ENCODE measurements at regions not wholly inside any gene's neighbourhood (a gene's known extent, or its start where the extent isn't known, plus 50 kb on each side); places are given as distances from the start of the nearest gene placed in this dataset.
A peak's percentile ranks its signal among the peaks of the same experiment; 100 is the strongest.

- ChIA-PET CTCF (interaction anchor here (0.6 kb wide), 1 partner anchor 72 kb away, joined by 4 read pairs; no protein-coding TSS in a partner anchor), POLR2A (ENCODE audit: low non-redundant PET) (no interaction called here)
- no peak overlapping the region for H3K27ac ChIP-seq
These were observed 90.9 kb downstream of the ZNF280B start for GRCh38 chr22:22417495-22418162.

DNA sequence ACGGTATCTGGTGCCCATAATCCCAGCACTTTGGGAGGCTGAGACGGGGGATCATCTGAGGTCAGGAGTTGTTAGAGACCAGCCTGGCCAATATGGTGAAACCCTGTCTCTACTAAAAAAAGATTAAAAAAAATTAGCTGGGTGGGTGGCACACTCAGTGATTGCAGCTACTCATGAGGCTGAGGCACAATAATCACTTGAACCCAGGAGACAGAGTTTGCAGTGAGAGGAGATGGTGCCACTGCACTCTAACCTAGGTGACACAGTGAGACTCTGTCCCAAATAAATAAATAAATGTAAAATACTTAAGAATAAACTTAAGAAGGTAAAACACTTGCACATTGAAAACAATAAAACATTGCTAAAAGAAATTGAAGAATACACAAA lies 90.4 kb downstream of the ZNF280B start:
- no peak overlapping the region for H3K27ac ChIP-seq
- POLR2A ChIA-PET (ENCODE audit: low non-redundant PET): no interaction called here
- CTCF ChIA-PET: no interaction called here
- no peak for DNase-seq (ENCODE audit: low spot score)
- TF ChIP-seq, protein P1, sequence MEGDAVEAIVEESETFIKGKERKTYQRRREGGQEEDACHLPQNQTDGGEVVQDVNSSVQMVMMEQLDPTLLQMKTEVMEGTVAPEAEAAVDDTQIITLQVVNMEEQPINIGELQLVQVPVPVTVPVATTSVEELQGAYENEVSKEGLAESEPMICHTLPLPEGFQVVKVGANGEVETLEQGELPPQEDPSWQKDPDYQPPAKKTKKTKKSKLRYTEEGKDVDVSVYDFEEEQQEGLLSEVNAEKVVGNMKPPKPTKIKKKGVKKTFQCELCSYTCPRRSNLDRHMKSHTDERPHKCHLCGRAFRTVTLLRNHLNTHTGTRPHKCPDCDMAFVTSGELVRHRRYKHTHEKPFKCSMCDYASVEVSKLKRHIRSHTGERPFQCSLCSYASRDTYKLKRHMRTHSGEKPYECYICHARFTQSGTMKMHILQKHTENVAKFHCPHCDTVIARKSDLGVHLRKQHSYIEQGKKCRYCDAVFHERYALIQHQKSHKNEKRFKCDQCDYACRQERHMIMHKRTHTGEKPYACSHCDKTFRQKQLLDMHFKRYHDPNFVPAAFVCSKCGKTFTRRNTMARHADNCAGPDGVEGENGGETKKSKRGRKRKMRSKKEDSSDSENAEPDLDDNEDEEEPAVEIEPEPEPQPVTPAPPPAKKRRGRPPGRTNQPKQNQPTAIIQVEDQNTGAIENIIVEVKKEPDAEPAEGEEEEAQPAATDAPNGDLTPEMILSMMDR (conservative IDR thresholded peaks at IDR 0.05; ENCODE audit: low read depth): no peak

More at GRCh38 chr22:22417495-22418162, 90.9 kb downstream of the ZNF280B start:
- no peak for DNase-seq (ENCODE audit: low spot score)
- TF ChIP-seq, protein P1 (conservative IDR thresholded peaks at IDR 0.05; ENCODE audit: low read depth): no peak

- TF ChIP-seq, protein P1 (conservative IDR thresholded peaks at IDR 0.05; ENCODE audit: low read depth): no peak
- POLR2A ChIA-PET (ENCODE audit: low non-redundant PET): no interaction called here
These were observed 89.6 kb downstream of the ZNF280B start for GRCh38 chr22:22418957-22419356.

DNA sequence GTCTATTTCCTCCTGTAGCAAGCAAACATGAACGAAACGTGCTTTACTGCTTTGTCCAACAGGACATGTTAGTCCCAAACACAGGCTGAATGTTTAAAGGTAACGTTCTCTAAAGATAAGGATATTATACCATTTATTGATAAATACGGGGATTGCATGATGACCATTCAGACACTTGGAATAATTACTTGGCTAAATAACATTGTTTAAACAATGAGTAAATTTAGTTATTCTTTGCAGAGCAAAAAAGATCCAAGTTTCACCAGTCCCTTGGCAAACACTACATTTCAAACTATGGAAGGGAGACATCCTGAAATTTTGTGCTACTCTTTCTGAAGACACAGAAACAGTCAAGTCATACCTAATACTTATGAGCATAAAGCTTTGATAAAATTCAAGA lies 88.0 kb downstream of the ZNF280B start:
- ChIA-PET CTCF (no interaction called here), POLR2A (ENCODE audit: low non-redundant PET) (no interaction called here)
- DNase-seq (ENCODE audit: low spot score): no peak
- TF ChIP-seq, protein P1 (conservative IDR thresholded peaks at IDR 0.05; ENCODE audit: low read depth): no peak
- H3K27ac ChIP-seq: no peak overlapping the region

More at GRCh38 chr22:22418957-22419356, 89.6 kb downstream of the ZNF280B start:
- DNase-seq (ENCODE audit: low spot score): no peak
- H3K27ac ChIP-seq: no peak overlapping the region
- CTCF ChIA-PET: no interaction called here

DNA sequence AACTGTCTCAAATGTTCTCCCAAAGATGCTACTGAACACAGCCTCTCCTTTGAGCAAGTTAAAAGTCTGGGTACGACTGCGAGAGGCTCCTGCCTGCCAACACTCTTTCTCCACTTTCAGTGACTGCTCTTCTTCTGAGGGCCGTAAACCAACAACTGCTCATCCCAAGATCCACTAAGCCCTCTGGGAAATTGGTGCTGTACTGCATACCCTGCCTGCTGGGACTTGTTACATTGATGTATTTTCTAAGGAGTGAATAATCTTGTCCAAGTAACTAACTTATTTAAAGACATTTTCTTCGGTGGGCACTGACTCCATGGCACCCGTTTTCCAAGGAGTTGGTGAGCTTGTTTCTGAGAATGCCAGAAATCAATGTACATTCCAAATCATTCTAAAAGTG lies 87.2 kb downstream of the ZNF280B start:
- TF ChIP-seq, protein P1 (conservative IDR thresholded peaks at IDR 0.05; ENCODE audit: low read depth): no peak
- no peak overlapping the region for H3K27ac ChIP-seq
- CTCF ChIA-PET: no interaction called here
- DNase-seq (ENCODE audit: low spot score): no peak
- POLR2A ChIA-PET (ENCODE audit: low non-redundant PET): no interaction called here

- H3K27ac ChIP-seq: no peak overlapping the region
- TF ChIP-seq, protein P1 (conservative IDR thresholded peaks at IDR 0.05; ENCODE audit: low read depth): peak; percentile 64
- peak; percentile 8 for DNase-seq (ENCODE audit: low spot score)
- ChIA-PET CTCF (interaction anchor here (0.6 to 1.0 kb wide), 5 partner anchors 9 to 426 kb away, joined by 3 to 5 read pairs (median 4); no protein-coding TSS in a partner anchor), POLR2A (ENCODE audit: low non-redundant PET) (no interaction called here)
These were observed 85.9 kb downstream of the ZNF280B start for GRCh38 chr22:22422629-22423112.

Data from RWPE1 (cell line).